HEK293 (cell line): ENCODE measurements at regions not wholly inside any gene's neighbourhood (a gene's known extent, or its start where the extent isn't known, plus 50 kb on each side); places are given as distances from the start of the nearest gene placed in this dataset.

Source experiments
- CTCF ChIP-seq: fragments of 450-650 bp; formaldehyde crosslinking; IDR thresholded peaks from 2 replicates; pipeline ENCODE4 v1.5.1; 2016; ENCODE audit warnings: missing biosample characterization, missing genetic modification characterization
- REST ChIP-seq: fragments of 450-650 bp; formaldehyde crosslinking; IDR thresholded peaks from 2 replicates; pipeline ENCODE4 v1.5.1; 2016; ENCODE audit warnings: missing biosample characterization, missing genetic modification characterization
- ZBTB1 ChIP-seq: fragments of 450-650 bp; formaldehyde crosslinking; IDR thresholded peaks from 2 replicates; pipeline ENCODE4 v1.5.1; 2016; ENCODE audit warnings: missing biosample characterization, missing genetic modification characterization
- ZBTB11 ChIP-seq: fragments of 450-650 bp; formaldehyde crosslinking; conservative IDR thresholded peaks from 2 replicates; pipeline ENCODE4 v1.5.1; 2016; ENCODE audit warnings: low read depth, missing biosample characterization, missing genetic modification characterization
- ZNF157 ChIP-seq: fragments of 450-650 bp; formaldehyde crosslinking; IDR thresholded peaks from 2 replicates; pipeline ENCODE4 v1.5.1; 2016; ENCODE audit warnings: missing biosample characterization, missing genetic modification characterization
- ZNF266 ChIP-seq: fragments of 450-650 bp; formaldehyde crosslinking; IDR thresholded peaks from 2 replicates; pipeline ENCODE4 v1.5.1; 2016; ENCODE audit warnings: missing biosample characterization, missing genetic modification characterization, low read depth
- ZNF488 ChIP-seq: fragments of 450-650 bp; formaldehyde crosslinking; IDR thresholded peaks from 2 replicates; pipeline ENCODE4 v1.5.1; 2016; ENCODE audit warnings: missing biosample characterization, missing genetic modification characterization
- ZNF645 ChIP-seq: fragments of 450-650 bp; formaldehyde crosslinking; IDR thresholded peaks from 2 replicates; pipeline ENCODE4; 2016; ENCODE audit warnings: missing biosample characterization, missing genetic modification characterization

- TF ChIP-seq CTCF (tag by site-specific recombination) (no peak), ZNF645 (tag by site-specific recombination) (no peak), REST (no peak), ZBTB1 (tag by site-specific recombination) (no peak), ZNF157 (tag by site-specific recombination) (no peak), ZNF488 (no peak), ZNF266 (no peak), ZBTB11 (tag by site-specific recombination) (no peak)
Observed at GRCh38 chr1:11350265-11350664, 77.3 kb downstream of the UBIAD1 start.
